ENCODE measurements at regions not wholly inside any gene's neighbourhood (a gene's known extent, or its start where the extent isn't known, plus 50 kb on each side); places are given as distances from the start of the nearest gene placed in this dataset.

GRCh38 chr19:30608471-30608870 is 236.3 kb downstream of the ZNF536 start:
- no peaks in the 10 kb centered on the region for H3K9me3 ChIP-seq (ENCODE audit: low read length)
- H3K9me3 Mint-ChIP-seq, result no peaks in the 10 kb centered on the region
- ChIA-PET POLR2A (no interaction called here), CTCF (no interaction called here)
- no peaks in the 10 kb centered on the region for H3K4me1 Mint-ChIP-seq
- H3K4me1 ChIP-seq (ENCODE audit: insufficient read depth, low read length), result no peaks in the 10 kb centered on the region
- no peak overlapping the region for H3K4me3 ChIP-seq (ENCODE audit: low read length)
- no peak overlapping the region for H3K27ac ChIP-seq (ENCODE audit: low read depth, low read length)
- no peaks in the 10 kb centered on the region for H3K36me3 ChIP-seq (ENCODE audit: insufficient read depth, low read length)
- H3K36me3 Mint-ChIP-seq, result no peaks in the 10 kb centered on the region
- peaks cover 0 to 2% of the 10 kb centered on the region in 2 donors for H3K27me3 Mint-ChIP-seq
- H3K27ac Mint-ChIP-seq, result no peak overlapping the region
- no peaks in the 10 kb centered on the region for H3K27me3 ChIP-seq (ENCODE audit: insufficient read depth, low read length, poor library complexity, severe bottlenecking)
- no peak overlapping the region for H3K4me3 Mint-ChIP-seq
- DNase-seq, result no peak

Measured in CD8-positive, alpha-beta memory T cell (primary cell).